Nephron progenitor cell (in vitro differentiated cells): ENCODE measurements at regions not wholly inside any gene's neighbourhood (a gene's known extent, or its start where the extent isn't known, plus 50 kb on each side); places are given as distances from the start of the nearest gene placed in this dataset.

Source experiments
- DNase-seq: peaks from one replicate; pipeline ENCODE4 v3.0.0; 2021
- H3K27ac Mint-ChIP-seq: 2 replicates; pipeline ENCODE4 v1.8.0; 2021; ENCODE audit warnings: mild to moderate bottlenecking, moderate library complexity, mixed read lengths
- H3K27me3 Mint-ChIP-seq: 2 replicates; pipeline ENCODE4 v1.8.0; 2021; ENCODE audit warnings: mild to moderate bottlenecking, low read depth, mixed read lengths; ENCODE audit not compliant: poor library complexity
- H3K36me3 Mint-ChIP-seq: 2 replicates; pipeline ENCODE4 v1.8.0; 2021; ENCODE audit warnings: low read depth, mixed read lengths
- H3K4me1 Mint-ChIP-seq: 2 replicates; pipeline ENCODE4 v1.8.0; 2021; ENCODE audit warnings: mixed read lengths
- H3K4me3 Mint-ChIP-seq: 2 replicates; pipeline ENCODE4 v1.8.0; 2021; ENCODE audit warnings: mild to moderate bottlenecking, moderate library complexity, mixed read lengths
- H3K9me3 Mint-ChIP-seq: 2 replicates; pipeline ENCODE4 v1.8.0; 2021; ENCODE audit warnings: mild to moderate bottlenecking, moderate library complexity, mixed read lengths
- CTCF ChIP-seq: fragments of 200-600 bp; sonication (generic); IDR thresholded peaks from 2 replicates; pipeline ENCODE4 v1.5.0; 2021; ENCODE audit warnings: antibody characterized with exemption

GRCh38 chr12:5223881-5224280 is 180.2 kb downstream of the KCNA5 start:
- no peak for DNase-seq
- Mint-ChIP-seq H3K9me3 (peaks cover 21% of the 10 kb centered on the region), H3K4me3 (no peak overlapping the region), H3K27ac (no peak overlapping the region), H3K4me1 (peaks cover 20% of the 10 kb centered on the region), H3K36me3 (no peaks in the 10 kb centered on the region), H3K27me3 (peaks cover 7% of the 10 kb centered on the region)
- TF ChIP-seq CTCF, result no peak

- Mint-ChIP-seq H3K4me3 (no peak overlapping the region), H3K4me1 (peaks cover 13% of the 10 kb centered on the region), H3K9me3 (peaks cover 30% of the 10 kb centered on the region), H3K27ac (no peak overlapping the region), H3K36me3 (no peaks in the 10 kb centered on the region), H3K27me3 (peaks cover 8% of the 10 kb centered on the region)
- TF ChIP-seq CTCF, result no peak
- no peak for DNase-seq
Measured at GRCh38 chr12:5226581-5226980, 182.9 kb downstream of the KCNA5 start.

GRCh38 chr12:5227708-5228373 is 184.2 kb downstream of the KCNA5 start:
- Mint-ChIP-seq H3K36me3 (no peaks in the 10 kb centered on the region), H3K9me3 (peaks cover 30% of the 10 kb centered on the region), H3K27ac (no peak overlapping the region), H3K4me3 (no peak overlapping the region), H3K27me3 (peaks cover 8% of the 10 kb centered on the region), H3K4me1 (no peaks in the 10 kb centered on the region)
- TF ChIP-seq CTCF, result no peak
- no peak for DNase-seq

- DNase-seq, result no peak
- no peak for TF ChIP-seq CTCF
- Mint-ChIP-seq H3K27ac (no peak overlapping the region), H3K27me3 (peaks cover 12% of the 10 kb centered on the region), H3K4me1 (no peaks in the 10 kb centered on the region), H3K36me3 (no peaks in the 10 kb centered on the region), H3K9me3 (peaks cover 30% of the 10 kb centered on the region), H3K4me3 (no peak overlapping the region)
Measured at GRCh38 chr12:5230156-5230555, 186.5 kb downstream of the KCNA5 start.

GRCh38 chr12:5230861-5231260 is 187.2 kb downstream of the KCNA5 start:
- Mint-ChIP-seq H3K9me3 (peaks cover 30% of the 10 kb centered on the region), H3K27me3 (peaks cover 12% of the 10 kb centered on the region), H3K4me1 (no peaks in the 10 kb centered on the region), H3K36me3 (no peaks in the 10 kb centered on the region), H3K27ac (no peak overlapping the region), H3K4me3 (no peak overlapping the region)
- no peak for DNase-seq
- no peak for TF ChIP-seq CTCF

- Mint-ChIP-seq H3K4me3 (no peak overlapping the region), H3K27me3 (peaks cover 12% of the 10 kb centered on the region), H3K27ac (no peak overlapping the region), H3K4me1 (no peaks in the 10 kb centered on the region), H3K36me3 (no peaks in the 10 kb centered on the region), H3K9me3 (peaks cover 25% of the 10 kb centered on the region)
- no peak for TF ChIP-seq CTCF
- no peak for DNase-seq
Measured at GRCh38 chr12:5232291-5232690, 188.6 kb downstream of the KCNA5 start.
